HG03280 (cell line): ENCODE measurements at regions not wholly inside any gene's neighbourhood (a gene's known extent, or its start where the extent isn't known, plus 50 kb on each side); places are given as distances from the start of the nearest gene placed in this dataset.

Experiments
- ATAC-seq: cut with Tn5 transposase; IDR thresholded peaks from one replicate; pipeline ENCODE4 v1.9.1; 2021; ENCODE audit warnings: mild to moderate bottlenecking, moderate library complexity; ENCODE audit not compliant: unreplicated experiment

- ATAC-seq, result no peak
These were observed 71.5 kb upstream of the RPS23 start for GRCh38 chr5:82349652-82350051.

GRCh38 chr5:82348784-82349425, 70.8 kb upstream of the RPS23 start:
- ATAC-seq, result no peak

GRCh38 chr5:82347201-82347865, 69.2 kb upstream of the RPS23 start:
- ATAC-seq, result no peak

GRCh38 chr5:82346399-82347165, 68.4 kb upstream of the RPS23 start:
- ATAC-seq, result no peak

GRCh38 chr5:82345108-82345507, 67.0 kb upstream of the RPS23 start:
- ATAC-seq, result no peak

GRCh38 chr5:82341325-82341724, 63.2 kb upstream of the RPS23 start:
- ATAC-seq, result no peak

GRCh38 chr5:82340799-82341198, 62.6 kb upstream of the RPS23 start:
- no peak for ATAC-seq

GRCh38 chr5:82339792-82340191, 61.6 kb upstream of the RPS23 start:
- ATAC-seq, result no peak

- ATAC-seq, result no peak
These were observed 60.7 kb upstream of the RPS23 start for GRCh38 chr5:82338771-82339373.

- ATAC-seq, result no peak
These were observed 58.8 kb upstream of the RPS23 start for GRCh38 chr5:82336959-82337351.

- ATAC-seq, result no peak
These were observed 58.2 kb upstream of the RPS23 start for GRCh38 chr5:82336226-82336958.

GRCh38 chr5:82335806-82336205, 57.7 kb upstream of the RPS23 start:
- ATAC-seq, result no peak

- no peak for ATAC-seq
These were observed 56.7 kb upstream of the RPS23 start for GRCh38 chr5:82334856-82335255.

- no peak for ATAC-seq
These were observed 56.0 kb upstream of the RPS23 start for GRCh38 chr5:82334085-82334692.

- no peak for ATAC-seq
These were observed 54.9 kb upstream of the RPS23 start for GRCh38 chr5:82332886-82333615.

GRCh38 chr5:82332064-82332855, 54.1 kb upstream of the RPS23 start:
- no peak for ATAC-seq

GRCh38 chr5:82331557-82331956, 53.4 kb upstream of the RPS23 start:
- no peak for ATAC-seq

GRCh38 chr5:82330530-82331270, 52.5 kb upstream of the RPS23 start:
- ATAC-seq, result no peak
